OCI-LY7 (cell line): ENCODE measurements at regions not wholly inside any gene's neighbourhood (a gene's known extent, or its start where the extent isn't known, plus 50 kb on each side); places are given as distances from the start of the nearest gene placed in this dataset.

Experiments
- BruUV-seq: library from RNA; stranded (reverse); fragments of 400-500 nt; replicated peaks from 2 replicates; lab custom pipeline; 2021; lab: Mats Ljungman, UMichigan
- CTCF ChIA-PET: fragments of 300-600 bp; sonication (Branson Sonifier 250); formaldehyde crosslinking; loops from one replicate; lab custom pipeline; 2022; ENCODE audit warnings: antibody characterized with exemption; ENCODE audit not compliant: unreplicated experiment; lab: Charles Lee
- POLR2A ChIA-PET: fragments of 300-600 bp; sonication (Branson Sonifier 250); formaldehyde crosslinking; loops from one replicate; lab custom pipeline; 2022; ENCODE audit warnings: antibody characterized with exemption; lab: Charles Lee
- DNase-seq: peaks from one replicate; pipeline ENCODE4 v3.0.0-alpha.2; 2015; ENCODE audit warnings: low spot score
- H2AFZ ChIP-seq: fragments of 200-600 bp; sonication (generic), shearing (Covaris generic); 2 replicates; pipeline ENCODE4 v1.6.1; 2014; ENCODE audit warnings: mild to moderate bottlenecking, antibody characterized with exemption, low read length, moderate library complexity
- H3K27ac ChIP-seq: fragments of 200-600 bp; sonication (generic); 2 replicates; pipeline ENCODE4 v1.5.1; 2014; ENCODE audit warnings: mixed run types, low read depth, mild to moderate bottlenecking, moderate library complexity, low read length, inconsistent platforms; ENCODE audit not compliant: poor library complexity, severe bottlenecking
- H3K36me3 ChIP-seq: fragments of 200-600 bp; sonication (generic); 2 replicates; pipeline ENCODE4 v1.6.1; 2014; ENCODE audit warnings: mild to moderate bottlenecking, antibody characterized with exemption, low read length, moderate library complexity, mixed read lengths; ENCODE audit not compliant: insufficient read depth
- H3K4me1 ChIP-seq: fragments of 200-600 bp; sonication (generic); 2 replicates; pipeline ENCODE4 v1.5.1; 2014; ENCODE audit warnings: mild to moderate bottlenecking, low read length; ENCODE audit not compliant: insufficient read depth, poor library complexity, severe bottlenecking
- H3K4me2 ChIP-seq: fragments of 200-600 bp; sonication (generic); 2 replicates; pipeline ENCODE4 v1.6.1; 2014; ENCODE audit warnings: mild to moderate bottlenecking, low read length
- H3K4me3 ChIP-seq: fragments of 200-600 bp; sonication (generic); 2 replicates; pipeline ENCODE4 v1.5.1; 2014; ENCODE audit warnings: mild to moderate bottlenecking, low read depth, low read length; ENCODE audit not compliant: poor library complexity, severe bottlenecking
- H3K79me2 ChIP-seq: fragments of 200-600 bp; sonication (generic); 2 replicates; pipeline ENCODE4 v1.6.1; 2016; ENCODE audit warnings: low read depth, mild to moderate bottlenecking, low read length, moderate library complexity, mixed read lengths; ENCODE audit not compliant: insufficient read depth
- H3K9me2 ChIP-seq: fragments of 200-600 bp; sonication (generic); 2 replicates; pipeline ENCODE4 v1.6.1; 2016; ENCODE audit warnings: mild to moderate bottlenecking, low read length, mixed read lengths; ENCODE audit not compliant: insufficient read depth
- H3K9me3 ChIP-seq: fragments of 200-600 bp; sonication (generic); 2 replicates; pipeline ENCODE4 v1.6.1; 2014; ENCODE audit warnings: mild to moderate bottlenecking, mixed run types, low read length, mixed read lengths
- H4K20me1 ChIP-seq: fragments of 200-600 bp; sonication (generic); 2 replicates; pipeline ENCODE4 v1.6.1; 2014; ENCODE audit warnings: mild to moderate bottlenecking, antibody characterized with exemption, low read length, moderate library complexity, mixed read lengths; ENCODE audit not compliant: insufficient read depth
- EZH2phosphoT487 ChIP-seq: fragments of 200-600 bp; sonication (generic); IDR thresholded peaks from 2 replicates; pipeline ENCODE4 v1.6.1; 2018; ENCODE audit warnings: low read depth, borderline replicate concordance, mild to moderate bottlenecking, mixed run types, antibody characterized with exemption, low read length, moderate library complexity, mixed read lengths
- intact Hi-C: fragments of 100-400 bp; cut with micrococcal nuclease; formaldehyde crosslinking; loops from one replicate; pipeline ENCODE4 v1.10.0; 2022; ENCODE audit not compliant: unreplicated experiment
- TF ChIP-seq, protein P1 (sequence below): fragments of 200-600 bp; sonication (generic); conservative IDR thresholded peaks from 2 replicates; pipeline ENCODE4 v1.5.1; 2014; ENCODE audit warnings: mild to moderate bottlenecking, antibody characterized with exemption, low read length, moderate library complexity, mixed read lengths

DNA sequence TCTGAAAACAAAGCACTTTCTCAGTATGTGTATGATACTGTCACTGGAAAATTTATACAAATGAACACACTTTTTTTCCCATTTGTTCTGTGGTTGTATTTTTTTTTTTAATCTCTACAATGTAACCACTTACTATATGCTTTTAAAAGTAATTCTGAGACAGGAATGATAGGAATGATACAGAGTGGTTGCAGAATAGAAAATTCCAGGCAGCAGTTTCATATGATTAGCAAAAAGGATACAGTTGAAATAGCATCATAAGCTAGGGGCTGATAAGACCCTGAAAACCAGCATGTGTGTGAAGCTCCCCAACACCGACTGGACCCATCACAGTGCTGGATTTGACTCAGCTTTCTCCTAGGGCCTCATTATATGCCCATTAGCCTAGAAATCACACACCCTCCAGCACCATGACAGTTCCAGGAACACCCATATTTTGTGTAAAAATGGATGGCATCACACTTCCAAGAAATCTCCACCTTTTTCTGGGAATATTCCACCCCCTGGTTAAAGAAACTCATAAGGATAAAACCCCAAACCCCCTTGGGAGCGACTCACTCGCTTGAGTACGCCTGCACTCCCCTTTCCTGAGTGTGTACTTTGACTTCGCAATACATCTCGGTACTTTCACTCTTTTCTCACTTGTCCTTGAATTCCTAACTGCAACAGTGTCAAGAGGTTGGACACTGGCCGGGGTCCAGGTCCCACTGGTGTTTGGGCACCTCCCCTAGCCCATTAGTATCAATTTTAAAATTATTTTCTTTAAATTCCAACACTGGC is 77.4 kb upstream of the AGA start:
- intact Hi-C loops, result no loop called here
- no peaks in the 10 kb centered on the region for H4K20me1 ChIP-seq
- TF ChIP-seq, protein P1, sequence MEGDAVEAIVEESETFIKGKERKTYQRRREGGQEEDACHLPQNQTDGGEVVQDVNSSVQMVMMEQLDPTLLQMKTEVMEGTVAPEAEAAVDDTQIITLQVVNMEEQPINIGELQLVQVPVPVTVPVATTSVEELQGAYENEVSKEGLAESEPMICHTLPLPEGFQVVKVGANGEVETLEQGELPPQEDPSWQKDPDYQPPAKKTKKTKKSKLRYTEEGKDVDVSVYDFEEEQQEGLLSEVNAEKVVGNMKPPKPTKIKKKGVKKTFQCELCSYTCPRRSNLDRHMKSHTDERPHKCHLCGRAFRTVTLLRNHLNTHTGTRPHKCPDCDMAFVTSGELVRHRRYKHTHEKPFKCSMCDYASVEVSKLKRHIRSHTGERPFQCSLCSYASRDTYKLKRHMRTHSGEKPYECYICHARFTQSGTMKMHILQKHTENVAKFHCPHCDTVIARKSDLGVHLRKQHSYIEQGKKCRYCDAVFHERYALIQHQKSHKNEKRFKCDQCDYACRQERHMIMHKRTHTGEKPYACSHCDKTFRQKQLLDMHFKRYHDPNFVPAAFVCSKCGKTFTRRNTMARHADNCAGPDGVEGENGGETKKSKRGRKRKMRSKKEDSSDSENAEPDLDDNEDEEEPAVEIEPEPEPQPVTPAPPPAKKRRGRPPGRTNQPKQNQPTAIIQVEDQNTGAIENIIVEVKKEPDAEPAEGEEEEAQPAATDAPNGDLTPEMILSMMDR, result no peak
- no peak for TF ChIP-seq EZH2phosphoT487
- no peaks in the 10 kb centered on the region for H3K4me1 ChIP-seq
- BruUV-seq, result no TSS peak
- no peaks in the 10 kb centered on the region for H3K36me3 ChIP-seq
- no peak for DNase-seq
- H3K4me2 ChIP-seq, result no peak overlapping the region
- H3K9me2 ChIP-seq, result no peaks in the 10 kb centered on the region
- ChIA-PET CTCF (no interaction called here), POLR2A (no interaction called here)
- no peak overlapping the region for H2AFZ ChIP-seq
- no peaks in the 10 kb centered on the region for H3K9me3 ChIP-seq
- H3K79me2 ChIP-seq, result no peaks in the 10 kb centered on the region
- no peak overlapping the region for H3K27ac ChIP-seq
- H3K4me3 ChIP-seq, result no peak overlapping the region

- no TSS peak for BruUV-seq
- no peak overlapping the region for H3K4me2 ChIP-seq
- ChIA-PET POLR2A (interaction anchor here (0.5 kb wide), 1 partner anchor 755 kb away, joined by 3 read pairs; no protein-coding TSS in a partner anchor), CTCF (no interaction called here)
- H3K36me3 ChIP-seq, result no peaks in the 10 kb centered on the region
- no peak overlapping the region for H2AFZ ChIP-seq
- no peaks in the 10 kb centered on the region for H3K4me1 ChIP-seq
- TF ChIP-seq, protein P1, result no peak
- no peak for TF ChIP-seq EZH2phosphoT487
- DNase-seq, result no peak
- no peaks in the 10 kb centered on the region; the same call in 1 of the 2 replicates for H3K9me2 ChIP-seq
- H3K4me3 ChIP-seq, result no peak overlapping the region
- H4K20me1 ChIP-seq, result no peaks in the 10 kb centered on the region
- H3K9me3 ChIP-seq, result no peaks in the 10 kb centered on the region
- H3K79me2 ChIP-seq, result no peaks in the 10 kb centered on the region
- H3K27ac ChIP-seq, result no peak overlapping the region
- intact Hi-C loops, result no loop called here
These were observed 86.4 kb upstream of the AGA start for GRCh38 chr4:177528620-177529019.

DNA sequence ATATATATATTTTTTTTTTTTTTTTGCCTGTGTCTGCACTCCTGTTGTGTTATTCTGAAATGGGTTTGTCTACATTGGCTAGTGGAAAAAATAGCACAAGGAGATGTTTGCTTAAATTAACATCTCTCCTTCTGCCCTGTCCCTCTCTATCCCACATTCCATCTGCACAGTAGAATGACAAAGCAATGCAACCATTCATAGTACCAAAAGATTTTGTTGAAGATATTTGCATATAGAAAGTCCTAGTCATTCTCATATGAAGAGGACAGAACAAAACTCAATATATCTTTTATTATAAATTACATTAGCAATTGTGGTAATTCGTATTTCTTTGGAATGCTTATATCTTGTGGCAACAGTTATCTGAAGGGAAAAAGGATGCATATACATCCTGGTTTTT is 88.3 kb upstream of the AGA start:
- H3K9me3 ChIP-seq, result no peaks in the 10 kb centered on the region
- no peaks in the 10 kb centered on the region for H3K79me2 ChIP-seq
- H3K4me1 ChIP-seq, result no peaks in the 10 kb centered on the region
- H4K20me1 ChIP-seq, result no peaks in the 10 kb centered on the region
- no peak overlapping the region for H2AFZ ChIP-seq
- intact Hi-C loops, result no loop called here
- no peak for DNase-seq
- H3K9me2 ChIP-seq, result no peaks in the 10 kb centered on the region; the same call in 1 of the 2 replicates
- H3K4me2 ChIP-seq, result no peak overlapping the region
- BruUV-seq, result no TSS peak
- no peak overlapping the region for H3K27ac ChIP-seq
- H3K36me3 ChIP-seq, result no peaks in the 10 kb centered on the region
- ChIA-PET CTCF (no interaction called here), POLR2A (no interaction called here)
- no peak for TF ChIP-seq EZH2phosphoT487
- TF ChIP-seq, protein P1, result no peak
- no peak overlapping the region for H3K4me3 ChIP-seq
